22Rv1 (cell line): ENCODE measurements at regions not wholly inside any gene's neighbourhood (a gene's known extent, or its start where the extent isn't known, plus 50 kb on each side); places are given as distances from the start of the nearest gene placed in this dataset.

Experiments used
- CTCF ChIP-seq: fragments of 450-650 bp; IDR thresholded peaks from 2 replicates; pipeline ENCODE4 v1.5.1; 2017; ENCODE audit warnings: mild to moderate bottlenecking
- ZFX ChIP-seq: fragments of 450-650 bp; IDR thresholded peaks from 2 replicates; pipeline ENCODE4 v1.6.1; 2017; ENCODE audit warnings: antibody characterized with exemption, borderline replicate concordance

- TF ChIP-seq CTCF (no peak), ZFX (no peak)
Measured at GRCh38 chr10:131764929-131765328, 135.9 kb upstream of the PPP2R2D start.
